IMR-90 (cell line): ENCODE measurements at regions not wholly inside any gene's neighbourhood (a gene's known extent, or its start where the extent isn't known, plus 50 kb on each side); places are given as distances from the start of the nearest gene placed in this dataset.

Experiments used
- ATAC-seq: fragments of 200-7000 bp; cut with Tn5 transposase; 2 replicates; pipeline ENCODE4 v1.9.1; 2020; ENCODE audit warnings: low read depth, mild to moderate bottlenecking, moderate library complexity
- BruUV-seq: library from RNA; stranded (reverse); fragments of 400-500 nt; replicated peaks from 2 replicates; lab custom pipeline; 2021; lab: Mats Ljungman, UMichigan
- CTCF ChIA-PET: fragments of 300-600 bp; formaldehyde crosslinking; extraction: SDS; loops from one replicate; lab custom pipeline; 2021; ENCODE audit warnings: antibody characterized with exemption; lab: Yijun Ruan, JAX
- POLR2A ChIA-PET: fragments of 300-600 bp; sonication (Branson Sonifier 250); formaldehyde crosslinking; loops from one replicate; lab custom pipeline; 2022; ENCODE audit warnings: antibody characterized with exemption; ENCODE audit not compliant: unreplicated experiment; lab: Charles Lee
- DNase-seq: peaks from one replicate; pipeline ENCODE4 v3.0.0; 2013
- H2AFZ ChIP-seq: replicated peaks from 2 replicates; pipeline ENCODE3; 2013; ENCODE audit warnings: low read length, mild to moderate bottlenecking; ENCODE audit not compliant: poor library complexity
- H2AK5ac ChIP-seq: 2 replicates; pipeline ENCODE4 v1.6.1; 2013; ENCODE audit warnings: low read depth, low read length, inconsistent platforms
- H2AK9ac ChIP-seq: replicated peaks from 2 replicates; pipeline ENCODE3; 2013; ENCODE audit warnings: mild to moderate bottlenecking, low read depth, low read length, moderate library complexity; ENCODE audit not compliant: poor library complexity
- H2BK120ac ChIP-seq: 2 replicates; pipeline ENCODE4 v1.6.1; 2013; ENCODE audit warnings: low read depth, low read length, inconsistent platforms
- H2BK15ac ChIP-seq: 3 replicates; pipeline ENCODE4 v1.6.1; 2013; ENCODE audit warnings: low read depth, low read length, inconsistent platforms
- H2BK20ac ChIP-seq: 2 replicates; pipeline ENCODE4 v1.6.1; 2013; ENCODE audit warnings: low read depth, mild to moderate bottlenecking, inconsistent platforms, low read length, moderate library complexity
- H2BK5ac ChIP-seq: 2 replicates; pipeline ENCODE4 v1.6.1; 2013; ENCODE audit warnings: mild to moderate bottlenecking, low read depth, low read length, inconsistent platforms; ENCODE audit not compliant: poor library complexity, severe bottlenecking
- H3K14ac ChIP-seq: replicated peaks from 2 replicates; pipeline ENCODE4 v1.6.1; 2013; ENCODE audit warnings: low read depth, low read length, inconsistent platforms
- H3K18ac ChIP-seq: 2 replicates; pipeline ENCODE4 v1.6.1; 2013; ENCODE audit warnings: low read depth, low read length, control low read depth
- H3K23ac ChIP-seq: 2 replicates; pipeline ENCODE4 v1.6.1; 2013; ENCODE audit warnings: low read depth, low read length, inconsistent platforms
- H3K27ac ChIP-seq: 2 replicates; pipeline ENCODE4 v1.5.1; 2013; ENCODE audit warnings: mild to moderate bottlenecking, control low read depth, low read length; ENCODE audit not compliant: insufficient read depth
- H3K27me3 ChIP-seq: 2 replicates; pipeline ENCODE4 v1.6.1; 2013; ENCODE audit warnings: low read length; ENCODE audit not compliant: control insufficient read depth, insufficient read depth
- H3K36me3 ChIP-seq: 2 replicates; pipeline ENCODE4 v1.6.1; 2013; ENCODE audit warnings: low read length, mixed read lengths; ENCODE audit not compliant: control insufficient read depth, insufficient read depth
- H3K4ac ChIP-seq: 2 replicates; pipeline ENCODE4 v1.6.1; 2013; ENCODE audit warnings: low read depth, low read length, inconsistent platforms
- H3K4me1 ChIP-seq: 2 replicates; pipeline ENCODE4 v1.6.1; 2013; ENCODE audit warnings: low read length, mixed read lengths; ENCODE audit not compliant: control insufficient read depth, insufficient read depth
- H3K4me2 ChIP-seq: 2 replicates; pipeline ENCODE4 v1.6.1; 2013; ENCODE audit warnings: low read depth, mild to moderate bottlenecking, control low read depth, low read length, moderate library complexity
- H3K4me3 ChIP-seq: 2 replicates; pipeline ENCODE4 v1.5.1; 2013; ENCODE audit warnings: low read depth, mild to moderate bottlenecking, control low read depth, low read length, moderate library complexity; ENCODE audit not compliant: insufficient read depth
- H3K56ac ChIP-seq: 2 replicates; pipeline ENCODE4 v1.6.1; 2013; ENCODE audit warnings: low read length, inconsistent platforms; ENCODE audit not compliant: insufficient read depth; ENCODE audit errors: extremely low read depth
- H3K79me1 ChIP-seq, 2 experiments: 2 replicates each; pipeline ENCODE4 v1.6.1; 2013; ENCODE audit warnings: low read length in 2 of 2, inconsistent platforms in 1 of 2, low read depth in 1 of 2
- H3K9ac ChIP-seq: 2 replicates; pipeline ENCODE4 v1.6.1; 2013; ENCODE audit warnings: low read depth, low read length, control low read depth
- H3K9me1 ChIP-seq: 2 replicates; pipeline ENCODE4 v1.6.1; 2013; ENCODE audit warnings: low read length, inconsistent platforms; ENCODE audit not compliant: insufficient read depth
- H3K9me3 ChIP-seq: 2 replicates; pipeline ENCODE4 v1.6.1; 2013; ENCODE audit warnings: low read length; ENCODE audit not compliant: control insufficient read depth, insufficient read depth
- H4K20me1 ChIP-seq: 2 replicates; pipeline ENCODE4 v1.6.1; 2013; ENCODE audit warnings: low read length, inconsistent platforms; ENCODE audit not compliant: insufficient read depth
- H4K5ac ChIP-seq: 2 replicates; pipeline ENCODE4 v1.6.1; 2013; ENCODE audit warnings: mild to moderate bottlenecking, low read depth, low read length, control low read depth
- H4K8ac ChIP-seq, 2 experiments: 2 replicates each; pipeline ENCODE4 v1.6.1; 2013; ENCODE audit warnings: low read depth in 2 of 2, low read length in 2 of 2, control low read depth in 1 of 2, inconsistent platforms in 1 of 2
- H4K91ac ChIP-seq: 2 replicates; pipeline ENCODE4 v1.6.1; 2013; ENCODE audit warnings: low read depth, low read length, inconsistent platforms; ENCODE audit not compliant: insufficient read depth
- BHLHE40 ChIP-seq: fragments of 150-350 bp; IDR thresholded peaks from 2 replicates; pipeline ENCODE4 v1.6.1; 2016; ENCODE audit warnings: mild to moderate bottlenecking, low read depth, low read length
- CEBPB ChIP-seq: IDR thresholded peaks from 2 replicates; pipeline ENCODE4 v1.6.1; 2012; ENCODE audit warnings: low read depth, low read length, improper control_type of control experiment
- CHD1 ChIP-seq: IDR thresholded peaks from 2 replicates; pipeline ENCODE4 v1.6.1; 2012; ENCODE audit warnings: low read depth, low read length, improper control_type of control experiment
- FOS ChIP-seq: fragments of 150-350 bp; IDR thresholded peaks from 2 replicates; pipeline ENCODE4 v1.6.1; 2016; ENCODE audit warnings: low read depth, low read length
- MAFK ChIP-seq: IDR thresholded peaks from 2 replicates; pipeline ENCODE4 v1.6.1; 2012; ENCODE audit warnings: low read depth, low read length, improper control_type of control experiment
- MAZ ChIP-seq: IDR thresholded peaks from 2 replicates; pipeline ENCODE4 v1.6.1; 2012; ENCODE audit warnings: low read depth, mild to moderate bottlenecking, low read length, improper control_type of control experiment, moderate library complexity, borderline replicate concordance
- MXI1 ChIP-seq: IDR thresholded peaks from 2 replicates; pipeline ENCODE4 v1.6.1; 2012; ENCODE audit warnings: low read depth, mild to moderate bottlenecking, low read length, moderate library complexity, borderline replicate concordance
- NFE2L2 ChIP-seq: fragments of 150-350 bp; IDR thresholded peaks from 2 replicates; pipeline ENCODE4 v1.6.1; 2016; ENCODE audit warnings: low read depth, mild to moderate bottlenecking, low read length
- POLR2A ChIP-seq: IDR thresholded peaks from 2 replicates; pipeline ENCODE4 v1.6.1; 2012; ENCODE audit warnings: mild to moderate bottlenecking, low read depth, low read length
- RAD21 ChIP-seq: IDR thresholded peaks from 2 replicates; pipeline ENCODE4 v1.6.1; 2012; ENCODE audit warnings: low read length, improper control_type of control experiment
- RCOR1 ChIP-seq: IDR thresholded peaks from 2 replicates; pipeline ENCODE4 v1.6.1; 2012; ENCODE audit warnings: mild to moderate bottlenecking, low read length, improper control_type of control experiment; ENCODE audit not compliant: insufficient replicate concordance
- RFX5 ChIP-seq: IDR thresholded peaks from 2 replicates; pipeline ENCODE4 v1.8.0; 2012; ENCODE audit warnings: low read depth, mild to moderate bottlenecking, low read length, moderate library complexity
- SMC3 ChIP-seq: fragments of 150-350 bp; IDR thresholded peaks from 2 replicates; pipeline ENCODE4 v1.6.1; 2016; ENCODE audit warnings: low read depth, mild to moderate bottlenecking, antibody characterized with exemption, low read length, moderate library complexity
- WGBS, 2 experiments: methylation state at CpG; one replicate each; pipeline versions ENCODE4 v1.1.5 to v1.1.7; 2013; ENCODE audit warnings: missing lambda C conversion rate in 2 of 2; ENCODE audit not compliant: insufficient read length in 1 of 2; ENCODE audit errors: extremely low coverage in 2 of 2; 5-methylcytosine and 5-hydroxymethylcytosine counted together
- dilution Hi-C: fragments of 300-500 bp; cut with HindIII; formaldehyde crosslinking; loops from one replicate; pipeline ENCODE4 v1.14.3; 2018; ENCODE audit warnings: low sequenced_read_pairs; ENCODE audit not compliant: unreplicated experiment
- in situ Hi-C: fragments of 300-500 bp; cut with MboI; formaldehyde crosslinking; loops from 3 replicates; pipeline ENCODE4 v1.14.3; 2019; ENCODE audit warnings: low sequenced_read_pairs, inconsistent platforms, mixed read lengths
- intact Hi-C: fragments of 100-400 bp; cut with micrococcal nuclease; formaldehyde crosslinking; loops from 2 replicates; pipeline ENCODE4 v1.10.0; 2022
- TF ChIP-seq, protein P1 (sequence below): conservative IDR thresholded peaks from 2 replicates; pipeline ENCODE4 v1.5.1; 2012; ENCODE audit warnings: mild to moderate bottlenecking, low read depth, low read length, improper control_type of control experiment
- TF ChIP-seq, protein P2 (sequence below): fragments of 150-350 bp; IDR thresholded peaks from 2 replicates; pipeline ENCODE4 v1.6.1; 2016; ENCODE audit warnings: low read depth, mild to moderate bottlenecking, low read length, moderate library complexity, borderline replicate concordance
- TF ChIP-seq, protein P3 (sequence below): fragments of 150-350 bp; IDR thresholded peaks from 2 replicates; pipeline ENCODE4 v1.6.1; 2017; ENCODE audit warnings: mild to moderate bottlenecking, antibody characterized with exemption, low read length, low read depth

DNA sequence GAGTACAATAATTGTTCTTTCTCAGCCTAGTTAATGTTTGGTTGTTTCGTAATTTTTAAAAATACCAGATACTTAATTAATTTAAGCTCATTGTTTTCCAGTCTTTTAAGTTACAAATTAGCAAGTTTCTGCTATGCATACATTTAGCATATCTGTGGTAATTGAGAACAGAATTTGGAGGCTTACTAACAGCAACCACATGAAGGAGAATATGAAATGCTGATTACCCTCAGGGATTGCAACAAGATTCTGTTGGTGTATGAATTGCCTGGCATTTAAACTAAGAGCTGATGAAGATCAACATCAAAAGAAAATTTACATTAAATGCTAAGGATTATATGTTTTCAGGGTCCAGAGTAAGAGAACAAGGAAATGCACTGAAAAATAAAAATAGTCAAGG is 580.0 kb upstream of the INTU start:
- no peak overlapping the region for H3K27ac ChIP-seq
- BruUV-seq: no TSS peak
- no peak overlapping the region for H3K18ac ChIP-seq
- H2AFZ ChIP-seq: no peak overlapping the region
- H3K9ac ChIP-seq: no peak overlapping the region
- no peaks in the 10 kb centered on the region for H3K79me1 ChIP-seq
- H4K8ac ChIP-seq: no peak overlapping the region
- no peak overlapping the region for H2BK20ac ChIP-seq
- intact Hi-C loops: no loop called here
- no peaks in the 10 kb centered on the region for H4K20me1 ChIP-seq
- dilution Hi-C loops: no loop called here
- no peak overlapping the region for H2BK5ac ChIP-seq
- H3K36me3 ChIP-seq: no peaks in the 10 kb centered on the region
- CTCF ChIA-PET: no interaction called here
- H3K4me2 ChIP-seq: no peak overlapping the region
- in situ Hi-C loops: no loop called here
- no peak overlapping the region for H3K56ac ChIP-seq
- H3K4ac ChIP-seq: no peak overlapping the region
- whole genome bisulfite sequencing, 2 experiments: no CpG with 5 or more reads among the region's 1 CpG
- peaks cover 3% of the 10 kb centered on the region; the same call in 1 of the 2 replicates for H3K9me3 ChIP-seq
- H3K4me1 ChIP-seq: peaks cover 2% of the 10 kb centered on the region; the same call in 1 of the 2 replicates
- ATAC-seq: no peak
- POLR2A ChIA-PET: no interaction called here
- H3K27me3 ChIP-seq: no peaks in the 10 kb centered on the region
- DNase-seq: no peak
- no peak overlapping the region for H2AK9ac ChIP-seq
- H2AK5ac ChIP-seq: no peak overlapping the region
- H3K9me1 ChIP-seq: no peaks in the 10 kb centered on the region
- H3K23ac ChIP-seq: no peak overlapping the region
- H2BK15ac ChIP-seq: no peak overlapping the region
- H3K4me3 ChIP-seq: no peak overlapping the region
- no peak overlapping the region for H3K14ac ChIP-seq
- H2BK120ac ChIP-seq: no peak overlapping the region
- H4K5ac ChIP-seq: no peak overlapping the region
- TF ChIP-seq SMC3 (no peak), MXI1 (no peak), RAD21 (no peak), POLR2A (no peak), CHD1 (no peak), RCOR1 (no peak), BHLHE40 (no peak), NFE2L2 (no peak), MAFK (no peak), FOS (no peak), MAZ (no peak), CEBPB (no peak), RFX5 (no peak)
- TF ChIP-seq, protein P1, sequence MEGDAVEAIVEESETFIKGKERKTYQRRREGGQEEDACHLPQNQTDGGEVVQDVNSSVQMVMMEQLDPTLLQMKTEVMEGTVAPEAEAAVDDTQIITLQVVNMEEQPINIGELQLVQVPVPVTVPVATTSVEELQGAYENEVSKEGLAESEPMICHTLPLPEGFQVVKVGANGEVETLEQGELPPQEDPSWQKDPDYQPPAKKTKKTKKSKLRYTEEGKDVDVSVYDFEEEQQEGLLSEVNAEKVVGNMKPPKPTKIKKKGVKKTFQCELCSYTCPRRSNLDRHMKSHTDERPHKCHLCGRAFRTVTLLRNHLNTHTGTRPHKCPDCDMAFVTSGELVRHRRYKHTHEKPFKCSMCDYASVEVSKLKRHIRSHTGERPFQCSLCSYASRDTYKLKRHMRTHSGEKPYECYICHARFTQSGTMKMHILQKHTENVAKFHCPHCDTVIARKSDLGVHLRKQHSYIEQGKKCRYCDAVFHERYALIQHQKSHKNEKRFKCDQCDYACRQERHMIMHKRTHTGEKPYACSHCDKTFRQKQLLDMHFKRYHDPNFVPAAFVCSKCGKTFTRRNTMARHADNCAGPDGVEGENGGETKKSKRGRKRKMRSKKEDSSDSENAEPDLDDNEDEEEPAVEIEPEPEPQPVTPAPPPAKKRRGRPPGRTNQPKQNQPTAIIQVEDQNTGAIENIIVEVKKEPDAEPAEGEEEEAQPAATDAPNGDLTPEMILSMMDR: no peak
- TF ChIP-seq, protein P2, sequence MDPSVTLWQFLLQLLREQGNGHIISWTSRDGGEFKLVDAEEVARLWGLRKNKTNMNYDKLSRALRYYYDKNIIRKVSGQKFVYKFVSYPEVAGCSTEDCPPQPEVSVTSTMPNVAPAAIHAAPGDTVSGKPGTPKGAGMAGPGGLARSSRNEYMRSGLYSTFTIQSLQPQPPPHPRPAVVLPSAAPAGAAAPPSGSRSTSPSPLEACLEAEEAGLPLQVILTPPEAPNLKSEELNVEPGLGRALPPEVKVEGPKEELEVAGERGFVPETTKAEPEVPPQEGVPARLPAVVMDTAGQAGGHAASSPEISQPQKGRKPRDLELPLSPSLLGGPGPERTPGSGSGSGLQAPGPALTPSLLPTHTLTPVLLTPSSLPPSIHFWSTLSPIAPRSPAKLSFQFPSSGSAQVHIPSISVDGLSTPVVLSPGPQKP: no peak
- TF ChIP-seq, protein P3, sequence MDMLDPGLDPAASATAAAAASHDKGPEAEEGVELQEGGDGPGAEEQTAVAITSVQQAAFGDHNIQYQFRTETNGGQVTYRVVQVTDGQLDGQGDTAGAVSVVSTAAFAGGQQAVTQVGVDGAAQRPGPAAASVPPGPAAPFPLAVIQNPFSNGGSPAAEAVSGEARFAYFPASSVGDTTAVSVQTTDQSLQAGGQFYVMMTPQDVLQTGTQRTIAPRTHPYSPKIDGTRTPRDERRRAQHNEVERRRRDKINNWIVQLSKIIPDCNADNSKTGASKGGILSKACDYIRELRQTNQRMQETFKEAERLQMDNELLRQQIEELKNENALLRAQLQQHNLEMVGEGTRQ: no peak
- H4K91ac ChIP-seq: no peak overlapping the region
